Astrocyte (in vitro differentiated cells and primary cell): ENCODE measurements at regions not wholly inside any gene's neighbourhood (a gene's known extent, or its start where the extent isn't known, plus 50 kb on each side); places are given as distances from the start of the nearest gene placed in this dataset.

Experiments used
- DNase-seq: peaks from one replicate; pipeline ENCODE4 v3.0.0-alpha.2; 2010; ENCODE audit warnings: low read depth
- FAIRE-seq: peaks from 2 replicates; lab custom pipeline; 2011; peaks lifted over from hg19 to GRCh38; lab: Jason Lieb, UNC
- H2AFZ ChIP-seq: 2 replicates; pipeline ENCODE4 v1.6.0; 2012; ENCODE audit warnings: low read depth, low read length, inconsistent platforms
- H3K27ac ChIP-seq: 2 replicates; pipeline ENCODE4 v1.5.1; 2011; ENCODE audit warnings: low read depth, low read length, inconsistent platforms
- H3K27me3 ChIP-seq: 2 replicates; pipeline ENCODE4 v1.6.0; 2011; ENCODE audit warnings: low read length, inconsistent platforms; ENCODE audit not compliant: insufficient read depth
- H3K36me3 ChIP-seq: 2 replicates; pipeline ENCODE4 v1.5.1; 2011; ENCODE audit warnings: low read length, inconsistent platforms; ENCODE audit not compliant: insufficient read depth
- H3K4me1 ChIP-seq: 2 replicates; pipeline ENCODE4 v1.5.1; 2011; ENCODE audit warnings: low read length, inconsistent platforms; ENCODE audit not compliant: insufficient read depth
- H3K4me2 ChIP-seq: 2 replicates; pipeline ENCODE4 v1.6.0; 2012; ENCODE audit warnings: low read length, inconsistent platforms
- H3K4me3 ChIP-seq: 2 replicates; pipeline ENCODE4 v1.5.1; 2011; ENCODE audit warnings: low read depth, mild to moderate bottlenecking, low read length, inconsistent platforms; ENCODE audit not compliant: insufficient read depth
- H3K79me2 ChIP-seq: 2 replicates; pipeline ENCODE4 v1.6.0; 2012; ENCODE audit warnings: mild to moderate bottlenecking, low read length, inconsistent platforms; ENCODE audit not compliant: insufficient read depth
- H3K9ac ChIP-seq: 2 replicates; pipeline ENCODE4 v1.6.0; 2012; ENCODE audit warnings: mild to moderate bottlenecking, low read length, inconsistent platforms
- H3K9me3 ChIP-seq: 2 replicates; pipeline ENCODE4 v1.5.1; 2012; ENCODE audit warnings: low read depth, mild to moderate bottlenecking, low read length, inconsistent platforms; ENCODE audit not compliant: insufficient read depth
- H4K20me1 ChIP-seq: 2 replicates; pipeline ENCODE4 v1.6.0; 2012; ENCODE audit warnings: low read length, inconsistent platforms; ENCODE audit not compliant: insufficient read depth
- H3K27ac Mint-ChIP-seq: one replicate; pipeline ENCODE4 v1.8.0; 2021; ENCODE audit warnings: mild to moderate bottlenecking, mixed read lengths; ENCODE audit not compliant: unreplicated experiment
- H3K27me3 Mint-ChIP-seq: one replicate; pipeline ENCODE4 v1.8.0; 2021; ENCODE audit warnings: low read depth, mixed read lengths; ENCODE audit not compliant: unreplicated experiment
- H3K36me3 Mint-ChIP-seq: one replicate; pipeline ENCODE4 v1.8.0; 2021; ENCODE audit warnings: low read depth, mixed read lengths; ENCODE audit not compliant: unreplicated experiment
- H3K4me1 Mint-ChIP-seq: one replicate; pipeline ENCODE4 v1.8.0; 2021; ENCODE audit warnings: low read depth, mixed read lengths; ENCODE audit not compliant: unreplicated experiment
- H3K4me3 Mint-ChIP-seq: one replicate; pipeline ENCODE4 v1.8.0; 2021; ENCODE audit warnings: mild to moderate bottlenecking, moderate library complexity, mixed read lengths; ENCODE audit not compliant: unreplicated experiment
- H3K9me3 Mint-ChIP-seq: one replicate; pipeline ENCODE4 v1.8.0; 2021; ENCODE audit warnings: mild to moderate bottlenecking, mixed read lengths; ENCODE audit not compliant: unreplicated experiment
- EZH2 ChIP-seq: IDR thresholded peaks from 2 replicates; pipeline ENCODE4 v1.6.1; 2012; ENCODE audit warnings: mild to moderate bottlenecking, low read length, inconsistent platforms; ENCODE audit not compliant: insufficient read depth
- TF ChIP-seq, protein P1 (sequence below): IDR thresholded peaks from 2 replicates; pipeline ENCODE4 v1.5.1; 2011; ENCODE audit warnings: low read depth, mild to moderate bottlenecking, inconsistent platforms, low read length, moderate library complexity; ENCODE audit not compliant: insufficient read depth

DNA sequence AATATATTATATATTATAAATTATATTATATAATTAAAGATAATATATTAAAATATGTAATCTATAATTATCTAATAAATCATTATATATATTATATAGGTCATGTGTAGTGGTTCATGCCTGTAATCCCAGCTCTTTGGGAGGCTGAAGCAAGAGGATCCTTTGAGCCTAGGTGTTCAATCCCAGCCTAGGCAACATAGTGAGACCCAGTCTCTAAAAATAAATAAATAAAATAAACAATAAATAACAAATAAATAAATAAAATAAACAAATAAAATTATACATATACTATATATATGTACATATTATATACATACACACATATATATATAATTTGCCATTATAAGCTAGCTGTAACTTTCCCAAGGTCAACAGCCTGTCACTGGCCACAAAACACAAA lies 277.7 kb downstream of the SETD4 start:
- TF ChIP-seq, protein P1, sequence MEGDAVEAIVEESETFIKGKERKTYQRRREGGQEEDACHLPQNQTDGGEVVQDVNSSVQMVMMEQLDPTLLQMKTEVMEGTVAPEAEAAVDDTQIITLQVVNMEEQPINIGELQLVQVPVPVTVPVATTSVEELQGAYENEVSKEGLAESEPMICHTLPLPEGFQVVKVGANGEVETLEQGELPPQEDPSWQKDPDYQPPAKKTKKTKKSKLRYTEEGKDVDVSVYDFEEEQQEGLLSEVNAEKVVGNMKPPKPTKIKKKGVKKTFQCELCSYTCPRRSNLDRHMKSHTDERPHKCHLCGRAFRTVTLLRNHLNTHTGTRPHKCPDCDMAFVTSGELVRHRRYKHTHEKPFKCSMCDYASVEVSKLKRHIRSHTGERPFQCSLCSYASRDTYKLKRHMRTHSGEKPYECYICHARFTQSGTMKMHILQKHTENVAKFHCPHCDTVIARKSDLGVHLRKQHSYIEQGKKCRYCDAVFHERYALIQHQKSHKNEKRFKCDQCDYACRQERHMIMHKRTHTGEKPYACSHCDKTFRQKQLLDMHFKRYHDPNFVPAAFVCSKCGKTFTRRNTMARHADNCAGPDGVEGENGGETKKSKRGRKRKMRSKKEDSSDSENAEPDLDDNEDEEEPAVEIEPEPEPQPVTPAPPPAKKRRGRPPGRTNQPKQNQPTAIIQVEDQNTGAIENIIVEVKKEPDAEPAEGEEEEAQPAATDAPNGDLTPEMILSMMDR = no peak
- TF ChIP-seq EZH2 = no peak
- FAIRE-seq = no peak

DNA sequence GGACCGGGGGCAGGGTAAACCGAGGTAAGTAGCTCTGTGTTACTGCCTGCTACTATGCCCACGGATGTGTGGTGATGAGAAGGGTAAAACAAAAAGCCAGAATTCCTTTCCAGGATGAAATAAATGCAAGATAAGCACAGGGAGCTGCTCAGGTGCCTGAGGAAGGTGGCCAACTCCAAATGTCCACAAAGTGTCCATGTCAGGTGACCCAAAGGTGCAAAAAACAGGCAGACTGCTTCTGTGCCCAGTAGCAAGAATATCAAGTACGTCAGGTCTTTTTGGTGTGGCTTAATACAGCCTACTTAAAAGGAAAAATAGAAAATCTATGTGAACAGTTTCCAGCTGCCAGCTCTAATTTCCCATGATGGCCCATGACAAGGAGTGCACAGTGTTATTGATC lies 279.3 kb downstream of the SETD4 start:
- Mint-ChIP-seq H3K36me3 (no peaks in the 10 kb centered on the region), H3K27ac (no peak overlapping the region), H3K4me1 (peaks cover 11% of the 10 kb centered on the region), H3K27me3 (peaks cover 4% of the 10 kb centered on the region), H3K4me3 (no peak overlapping the region), H3K9me3 (peaks cover 7% of the 10 kb centered on the region)
- Histone ChIP-seq H3K27ac (no peak overlapping the region), H3K79me2 (no peaks in the 10 kb centered on the region), H3K4me3 (no peak overlapping the region), H3K9me3 (peaks cover 4% of the 10 kb centered on the region), H3K4me1 (peaks cover 12% of the 10 kb centered on the region), H3K9ac (no peak overlapping the region), H3K4me2 (no peak overlapping the region), H4K20me1 (no peaks in the 10 kb centered on the region), H2AFZ (no peak overlapping the region), H3K36me3 (no peaks in the 10 kb centered on the region), H3K27me3 (peaks cover 2% of the 10 kb centered on the region)
- TF ChIP-seq EZH2 = no peak
- TF ChIP-seq, protein P1 = no peak
- DNase-seq (no peak), FAIRE-seq (no peak)

More for the DNA sequence above, 277.7 kb downstream of the SETD4 start:
- Histone ChIP-seq H3K4me3 (no peak overlapping the region), H2AFZ (no peak overlapping the region), H3K27me3 (peaks cover 3% of the 10 kb centered on the region), H3K79me2 (no peaks in the 10 kb centered on the region), H3K36me3 (no peaks in the 10 kb centered on the region), H3K4me1 (peaks cover 12% of the 10 kb centered on the region), H4K20me1 (no peaks in the 10 kb centered on the region), H3K27ac (no peak overlapping the region), H3K9ac (no peak overlapping the region), H3K9me3 (peaks cover 4% of the 10 kb centered on the region), H3K4me2 (no peak overlapping the region)
- H3K9me3 Mint-ChIP-seq = peaks cover 10% of the 10 kb centered on the region
- DNase-seq = no peak
- no peaks in the 10 kb centered on the region for H3K36me3 Mint-ChIP-seq
- H3K4me3 Mint-ChIP-seq = no peak overlapping the region
- no peak overlapping the region for H3K27ac Mint-ChIP-seq
- H3K27me3 Mint-ChIP-seq = peaks cover 4% of the 10 kb centered on the region
- H3K4me1 Mint-ChIP-seq = peaks cover 11% of the 10 kb centered on the region

DNA sequence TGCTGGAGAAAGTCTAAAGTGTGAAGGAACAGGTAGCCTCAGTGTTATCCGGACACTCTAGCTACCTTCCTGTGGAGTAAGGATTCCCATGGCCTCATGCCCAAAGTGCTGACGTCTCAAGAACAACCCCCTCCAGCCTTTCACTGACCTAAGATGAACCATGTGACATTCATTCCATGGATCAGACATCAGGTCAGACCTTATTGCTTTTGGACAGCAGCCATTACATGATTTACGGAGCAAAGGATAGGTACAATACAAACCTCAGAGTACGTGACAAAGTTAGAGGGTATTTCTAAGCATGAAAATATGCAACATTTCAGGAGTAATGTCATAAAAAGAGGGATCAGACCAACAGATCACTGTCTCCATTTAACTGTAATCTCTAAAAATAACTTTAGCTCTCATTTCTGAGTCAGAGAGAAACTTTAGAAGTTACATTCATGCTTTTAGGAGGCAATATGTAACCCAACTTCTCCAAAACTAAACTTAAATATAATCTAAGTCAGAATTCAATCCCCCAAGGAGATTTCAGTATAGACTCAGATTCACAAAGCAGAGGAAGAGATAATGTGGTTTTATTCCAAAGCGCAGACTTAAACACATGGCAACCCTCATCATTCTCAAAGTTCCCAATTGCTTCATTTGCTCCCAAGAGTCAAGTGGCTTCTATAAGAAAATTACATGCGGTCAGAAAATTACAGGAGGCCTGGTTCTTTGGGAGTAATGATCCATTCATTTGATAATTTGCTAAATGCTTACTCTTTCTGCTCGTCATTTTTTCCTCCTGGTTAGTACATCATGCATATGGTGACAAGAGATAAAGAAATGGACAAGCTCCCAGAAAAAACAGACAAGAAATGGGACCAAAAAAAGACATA lies 280.4 kb downstream of the SETD4 start:
- peaks cover 4% of the 10 kb centered on the region for H3K9me3 ChIP-seq
- H2AFZ ChIP-seq = no peak overlapping the region
- H3K79me2 ChIP-seq = no peaks in the 10 kb centered on the region
- H3K27ac ChIP-seq = peak overlapping the region; percentile 66
- FAIRE-seq (peak; percentile 99), DNase-seq (peak; percentile 90)
- TF ChIP-seq, protein P1 = no peak
- no peak for TF ChIP-seq EZH2
- no peaks in the 10 kb centered on the region for H3K27me3 ChIP-seq
- Mint-ChIP-seq H3K36me3 (no peaks in the 10 kb centered on the region), H3K4me1 (peaks cover 11% of the 10 kb centered on the region), H3K27me3 (peaks cover 5% of the 10 kb centered on the region), H3K27ac (peak overlapping the region; percentile 63), H3K4me3 (no peak overlapping the region), H3K9me3 (peaks cover 7% of the 10 kb centered on the region)
- no peak overlapping the region for H3K4me3 ChIP-seq
- H4K20me1 ChIP-seq = no peaks in the 10 kb centered on the region
- H3K4me2 ChIP-seq = peak overlapping the region; percentile 16
- H3K4me1 ChIP-seq = peaks cover 12% of the 10 kb centered on the region
- H3K36me3 ChIP-seq = no peaks in the 10 kb centered on the region
- peak overlapping the region; percentile 19 for H3K9ac ChIP-seq
